ENCODE measurements at regions not wholly inside any gene's neighbourhood (a gene's known extent, or its start where the extent isn't known, plus 50 kb on each side); places are given as distances from the start of the nearest gene placed in this dataset.

DNA sequence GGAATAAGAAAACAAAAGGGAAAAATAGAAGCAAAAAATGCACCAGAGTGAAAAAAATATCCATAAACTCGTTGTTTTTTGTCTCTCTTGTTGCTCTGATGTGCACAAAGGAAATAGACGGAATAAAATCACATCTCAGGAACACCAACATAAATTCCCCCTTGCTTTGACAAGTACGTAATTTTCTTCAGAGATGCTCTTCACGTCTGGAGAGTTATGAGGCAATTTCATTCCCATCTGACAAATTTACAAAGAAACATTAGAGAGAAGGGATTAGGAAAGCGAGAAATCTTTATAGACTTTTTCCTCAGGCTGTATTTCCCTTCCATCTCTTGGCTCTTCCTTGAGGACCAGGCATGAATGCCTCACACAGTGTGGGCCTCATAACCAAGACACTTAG lies 250.1 kb upstream of the ZFP64 start:
- no peak for TF ChIP-seq ZBTB7A (IDR thresholded peaks at IDR 0.05; ENCODE audit: low read depth)
- TF ChIP-seq, protein P1, sequence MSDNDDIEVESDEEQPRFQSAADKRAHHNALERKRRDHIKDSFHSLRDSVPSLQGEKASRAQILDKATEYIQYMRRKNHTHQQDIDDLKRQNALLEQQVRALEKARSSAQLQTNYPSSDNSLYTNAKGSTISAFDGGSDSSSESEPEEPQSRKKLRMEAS (IDR thresholded peaks at IDR 0.05) = no peak
- TF ChIP-seq EGR1 (IDR thresholded peaks at IDR 0.05) = no peak
- no peak for TF ChIP-seq FOXM1 (IDR thresholded peaks at IDR 0.05; ENCODE audit: borderline replicate concordance, low read depth)
- no peak for TF ChIP-seq NFIC (IDR thresholded peaks at IDR 0.05)
- no peak for TF ChIP-seq YY1 (IDR thresholded peaks at IDR 0.05; ENCODE audit: low read depth)
- no peak for TF ChIP-seq RAD21 (IDR thresholded peaks at IDR 0.05; ENCODE audit: low read depth)
- no peak for TF ChIP-seq TAF1 (IDR thresholded peaks at IDR 0.05; ENCODE audit: low read depth)
- TF ChIP-seq, protein P2, sequence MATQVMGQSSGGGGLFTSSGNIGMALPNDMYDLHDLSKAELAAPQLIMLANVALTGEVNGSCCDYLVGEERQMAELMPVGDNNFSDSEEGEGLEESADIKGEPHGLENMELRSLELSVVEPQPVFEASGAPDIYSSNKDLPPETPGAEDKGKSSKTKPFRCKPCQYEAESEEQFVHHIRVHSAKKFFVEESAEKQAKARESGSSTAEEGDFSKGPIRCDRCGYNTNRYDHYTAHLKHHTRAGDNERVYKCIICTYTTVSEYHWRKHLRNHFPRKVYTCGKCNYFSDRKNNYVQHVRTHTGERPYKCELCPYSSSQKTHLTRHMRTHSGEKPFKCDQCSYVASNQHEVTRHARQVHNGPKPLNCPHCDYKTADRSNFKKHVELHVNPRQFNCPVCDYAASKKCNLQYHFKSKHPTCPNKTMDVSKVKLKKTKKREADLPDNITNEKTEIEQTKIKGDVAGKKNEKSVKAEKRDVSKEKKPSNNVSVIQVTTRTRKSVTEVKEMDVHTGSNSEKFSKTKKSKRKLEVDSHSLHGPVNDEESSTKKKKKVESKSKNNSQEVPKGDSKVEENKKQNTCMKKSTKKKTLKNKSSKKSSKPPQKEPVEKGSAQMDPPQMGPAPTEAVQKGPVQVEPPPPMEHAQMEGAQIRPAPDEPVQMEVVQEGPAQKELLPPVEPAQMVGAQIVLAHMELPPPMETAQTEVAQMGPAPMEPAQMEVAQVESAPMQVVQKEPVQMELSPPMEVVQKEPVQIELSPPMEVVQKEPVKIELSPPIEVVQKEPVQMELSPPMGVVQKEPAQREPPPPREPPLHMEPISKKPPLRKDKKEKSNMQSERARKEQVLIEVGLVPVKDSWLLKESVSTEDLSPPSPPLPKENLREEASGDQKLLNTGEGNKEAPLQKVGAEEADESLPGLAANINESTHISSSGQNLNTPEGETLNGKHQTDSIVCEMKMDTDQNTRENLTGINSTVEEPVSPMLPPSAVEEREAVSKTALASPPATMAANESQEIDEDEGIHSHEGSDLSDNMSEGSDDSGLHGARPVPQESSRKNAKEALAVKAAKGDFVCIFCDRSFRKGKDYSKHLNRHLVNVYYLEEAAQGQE (IDR thresholded peaks at IDR 0.05; ENCODE audit: low read depth) = no peak

DNA sequence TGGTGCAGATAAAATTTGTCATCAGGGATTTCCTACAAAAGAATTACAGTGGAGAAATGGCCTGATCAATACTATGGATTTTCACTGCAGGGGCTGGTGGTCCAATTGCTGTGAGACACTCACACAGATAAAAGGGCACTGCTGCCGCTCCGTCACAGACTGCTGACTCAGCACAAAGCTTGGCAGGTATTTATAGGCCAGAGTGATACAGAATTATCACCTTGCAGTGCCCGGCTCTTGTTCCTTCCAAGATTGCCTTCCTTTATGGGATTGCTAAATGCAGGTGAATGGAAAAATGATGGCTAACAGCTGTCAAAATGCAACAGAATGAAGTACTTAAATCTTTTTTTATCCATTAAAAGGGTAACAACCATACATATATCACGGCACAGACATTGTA lies 247.8 kb upstream of the ZFP64 start:
- TF ChIP-seq EGR1 (IDR thresholded peaks at IDR 0.05) = no peak
- TF ChIP-seq, protein P3, sequence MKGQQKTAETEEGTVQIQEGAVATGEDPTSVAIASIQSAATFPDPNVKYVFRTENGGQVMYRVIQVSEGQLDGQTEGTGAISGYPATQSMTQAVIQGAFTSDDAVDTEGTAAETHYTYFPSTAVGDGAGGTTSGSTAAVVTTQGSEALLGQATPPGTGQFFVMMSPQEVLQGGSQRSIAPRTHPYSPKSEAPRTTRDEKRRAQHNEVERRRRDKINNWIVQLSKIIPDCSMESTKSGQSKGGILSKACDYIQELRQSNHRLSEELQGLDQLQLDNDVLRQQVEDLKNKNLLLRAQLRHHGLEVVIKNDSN (IDR thresholded peaks at IDR 0.05) = no peak
- no peak for TF ChIP-seq RAD21 (IDR thresholded peaks at IDR 0.05; ENCODE audit: low read depth)
- no peak for TF ChIP-seq FOXM1 (IDR thresholded peaks at IDR 0.05; ENCODE audit: borderline replicate concordance, low read depth)
- no peak for TF ChIP-seq TEAD4 (IDR thresholded peaks at IDR 0.05)
- TF ChIP-seq CREB1 (IDR thresholded peaks at IDR 0.05; ENCODE audit: low read depth) = no peak
- TF ChIP-seq, protein P1 (IDR thresholded peaks at IDR 0.05) = no peak
- TF ChIP-seq NFIC (IDR thresholded peaks at IDR 0.05) = no peak
- TF ChIP-seq EP300 (IDR thresholded peaks at IDR 0.05; ENCODE audit: borderline replicate concordance) = no peak

DNA sequence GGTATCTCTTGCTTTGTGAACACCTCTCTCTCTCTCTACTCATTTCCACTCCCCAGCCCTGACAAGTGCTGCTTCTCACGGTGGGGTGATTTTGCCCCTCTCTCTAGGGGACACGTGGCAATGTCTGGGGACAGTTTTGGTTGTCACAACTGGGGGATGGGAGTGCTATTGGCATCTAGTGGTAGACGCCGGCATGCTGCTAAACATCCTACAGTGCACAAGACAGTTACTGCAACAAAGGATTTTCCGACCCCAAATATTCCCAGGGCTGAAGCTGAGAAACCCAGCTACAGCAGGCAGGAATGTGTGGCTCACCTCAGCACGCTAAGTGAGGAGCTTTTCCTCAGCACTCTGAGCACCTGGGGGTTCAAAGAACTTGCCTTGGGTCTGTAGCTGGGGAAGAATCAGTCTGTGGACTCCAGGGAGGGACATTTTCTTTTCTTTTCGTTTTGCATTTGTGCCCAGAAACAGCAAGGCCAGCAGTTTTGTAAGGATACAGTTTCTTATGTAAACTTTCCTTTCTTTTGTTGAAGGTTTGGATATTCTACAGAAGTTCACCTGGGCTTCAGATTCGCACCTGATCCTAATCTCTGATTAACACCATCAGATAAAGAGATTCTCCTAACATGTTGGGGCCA lies 246.9 kb upstream of the ZFP64 start:
- no peak for TF ChIP-seq EP300 (IDR thresholded peaks at IDR 0.05; ENCODE audit: borderline replicate concordance)
- TF ChIP-seq CREB1 (IDR thresholded peaks at IDR 0.05; ENCODE audit: low read depth) = no peak
- TF ChIP-seq TCF12 (IDR thresholded peaks at IDR 0.05; ENCODE audit: low read depth) = no peak
- TF ChIP-seq RAD21 (IDR thresholded peaks at IDR 0.05; ENCODE audit: low read depth) = no peak
- TF ChIP-seq YY1 (IDR thresholded peaks at IDR 0.05; ENCODE audit: low read depth) = no peak
- TF ChIP-seq, protein P2 (IDR thresholded peaks at IDR 0.05; ENCODE audit: low read depth) = no peak
- no peak for TF ChIP-seq ZBTB7A (IDR thresholded peaks at IDR 0.05; ENCODE audit: low read depth)
- TF ChIP-seq EGR1 (IDR thresholded peaks at IDR 0.05) = no peak
- TF ChIP-seq, protein P3 (IDR thresholded peaks at IDR 0.05) = no peak

DNA sequence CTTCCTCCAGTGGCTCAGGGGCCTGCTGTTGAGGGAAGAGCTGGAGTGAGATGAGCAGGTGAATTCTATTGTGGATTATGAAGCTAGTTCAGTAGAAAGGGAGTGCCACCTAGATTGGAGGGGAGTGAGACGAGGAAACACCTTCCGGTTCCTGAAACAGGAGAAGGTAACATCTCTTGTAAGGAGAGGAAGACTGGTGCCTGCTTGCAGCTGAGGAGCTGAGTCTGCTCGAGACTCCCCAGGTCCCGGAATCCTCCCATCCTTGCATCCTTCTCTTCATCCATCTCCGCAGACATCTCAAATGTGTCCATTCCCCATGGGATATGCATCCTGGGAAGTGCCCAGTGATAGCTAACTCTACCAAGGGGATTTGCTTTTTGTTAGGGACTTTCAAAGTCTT lies 242.9 kb upstream of the ZFP64 start:
- no peak for TF ChIP-seq TCF12 (IDR thresholded peaks at IDR 0.05; ENCODE audit: low read depth)
- TF ChIP-seq, protein P2 (IDR thresholded peaks at IDR 0.05; ENCODE audit: low read depth) = no peak
- TF ChIP-seq, protein P1 (IDR thresholded peaks at IDR 0.05) = no peak

DNA sequence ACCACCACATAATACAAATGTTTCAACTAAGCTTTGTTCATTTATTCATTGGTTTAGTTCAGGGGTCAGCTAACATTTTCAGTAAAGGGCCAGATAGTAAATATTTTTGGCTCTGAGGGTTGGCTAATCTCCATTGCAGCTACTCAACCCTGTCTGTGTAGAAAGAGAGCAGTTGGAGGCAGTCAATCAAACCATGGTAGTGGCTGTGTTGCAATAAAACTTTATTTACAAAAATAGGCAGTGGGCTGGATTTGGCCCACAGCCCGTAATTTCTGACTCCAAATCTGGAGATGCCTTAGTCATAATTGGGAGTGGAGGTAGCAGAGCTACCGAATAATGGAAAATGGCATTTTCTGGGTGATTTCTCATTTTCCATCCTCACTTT lies 242.5 kb upstream of the ZFP64 start:
- TF ChIP-seq RAD21 (IDR thresholded peaks at IDR 0.05; ENCODE audit: low read depth) = no peak
